ENCODE measurements at regions not wholly inside any gene's neighbourhood (a gene's known extent, or its start where the extent isn't known, plus 50 kb on each side); places are given as distances from the start of the nearest gene placed in this dataset.
"Not testable (repeated sequence)": the region's sequence is repeated elsewhere in the genome, so short reads cannot be mapped to it uniquely, and the experiment has no call there.

DNA sequence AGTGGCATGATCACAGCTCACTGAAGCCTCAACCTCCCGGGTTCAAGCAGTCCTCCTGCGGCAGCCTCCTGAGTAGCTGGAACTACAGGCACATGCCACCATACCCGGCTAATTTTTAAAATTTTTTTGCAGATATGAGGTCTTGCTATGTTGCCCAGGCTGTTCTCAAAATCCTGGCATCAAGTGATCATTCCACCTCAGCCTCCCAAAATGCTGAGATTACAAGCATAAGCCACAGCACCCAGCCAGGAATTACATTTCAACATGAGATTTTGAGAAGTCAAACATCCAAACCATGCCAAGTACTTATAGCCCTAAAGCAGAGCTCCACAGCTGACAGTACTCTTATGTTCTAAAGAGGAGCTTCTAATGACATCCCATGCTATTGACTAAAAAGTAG lies 200.1 kb downstream of the FCRL5 start:
- Mint-ChIP-seq H3K27ac (ENCODE audit: unreplicated experiment) (no peak overlapping the region), H3K4me3 (ENCODE audit: unreplicated experiment) (no peak overlapping the region), H3K36me3 (ENCODE audit: unreplicated experiment) (no peaks in the 10 kb centered on the region), H3K27me3 (ENCODE audit: unreplicated experiment) (peaks cover 25% of the 10 kb centered on the region), H3K4me1 (ENCODE audit: unreplicated experiment) (no peaks in the 10 kb centered on the region), H3K9me3 (ENCODE audit: unreplicated experiment) (no peaks in the 10 kb centered on the region)
- no peak for DNase-seq (ENCODE audit: extremely low spot score, unreplicated experiment)
- TF ChIP-seq CTCF (IDR thresholded peaks at IDR 0.05): no peak

DNA sequence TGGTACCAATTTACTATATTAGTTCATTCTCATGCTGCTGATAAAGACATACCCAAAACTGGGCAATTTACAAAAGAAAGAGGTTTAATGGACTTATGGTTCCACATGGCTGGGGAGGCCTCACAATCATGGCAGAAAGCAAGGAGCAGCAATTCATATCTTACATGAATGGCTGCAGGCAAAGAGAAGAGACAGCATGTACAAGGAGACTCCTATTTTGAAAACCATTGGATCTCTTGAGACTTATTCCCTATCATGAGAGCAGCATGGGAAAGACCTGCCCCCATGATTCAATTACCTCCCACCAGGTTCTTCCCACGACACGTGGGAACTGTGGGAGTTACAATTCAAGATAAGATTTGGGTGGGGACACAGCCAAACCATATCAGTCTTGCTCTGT lies 200.5 kb downstream of the FCRL5 start:
- not testable (repeated sequence) for H3K36me3 Mint-ChIP-seq (ENCODE audit: unreplicated experiment); H3K9me3 Mint-ChIP-seq (ENCODE audit: unreplicated experiment); H3K4me1 Mint-ChIP-seq (ENCODE audit: unreplicated experiment); DNase-seq (ENCODE audit: extremely low spot score, unreplicated experiment); H3K27ac Mint-ChIP-seq (ENCODE audit: unreplicated experiment); H3K4me3 Mint-ChIP-seq (ENCODE audit: unreplicated experiment)
- peaks cover 22% of the 10 kb centered on the region for H3K27me3 Mint-ChIP-seq (ENCODE audit: unreplicated experiment)

- Mint-ChIP-seq H3K4me3 (ENCODE audit: unreplicated experiment) (no peak overlapping the region), H3K9me3 (ENCODE audit: unreplicated experiment) (peaks cover 4% of the 10 kb centered on the region), H3K4me1 (ENCODE audit: unreplicated experiment) (no peaks in the 10 kb centered on the region), H3K36me3 (ENCODE audit: unreplicated experiment) (no peaks in the 10 kb centered on the region), H3K27ac (ENCODE audit: unreplicated experiment) (no peak overlapping the region), H3K27me3 (ENCODE audit: unreplicated experiment) (peaks cover 13% of the 10 kb centered on the region)
- DNase-seq (ENCODE audit: extremely low spot score, unreplicated experiment): no peak
- TF ChIP-seq CTCF (IDR thresholded peaks at IDR 0.05): no peak
These were observed 203.5 kb downstream of the FCRL5 start for GRCh38 chr1:157348538-157349480.

- Mint-ChIP-seq H3K4me1 (ENCODE audit: unreplicated experiment) (no peaks in the 10 kb centered on the region), H3K27ac (ENCODE audit: unreplicated experiment) (no peak overlapping the region), H3K36me3 (ENCODE audit: unreplicated experiment) (no peaks in the 10 kb centered on the region), H3K9me3 (ENCODE audit: unreplicated experiment) (peaks cover 4% of the 10 kb centered on the region), H3K4me3 (ENCODE audit: unreplicated experiment) (no peak overlapping the region), H3K27me3 (ENCODE audit: unreplicated experiment) (peaks cover 9% of the 10 kb centered on the region)
- DNase-seq (ENCODE audit: extremely low spot score, unreplicated experiment): no peak
- TF ChIP-seq CTCF (IDR thresholded peaks at IDR 0.05): no peak
These were observed 204.8 kb downstream of the FCRL5 start for GRCh38 chr1:157347506-157347905.

- DNase-seq (ENCODE audit: extremely low spot score, unreplicated experiment); H3K27ac Mint-ChIP-seq (ENCODE audit: unreplicated experiment); H3K4me3 Mint-ChIP-seq (ENCODE audit: unreplicated experiment): not testable (repeated sequence)
These were observed 199.6 kb upstream of the ETV3 start for GRCh38 chr1:157337785-157338184.

GRCh38 chr1:157335056-157335455 lies 196.9 kb upstream of the ETV3 start:
- Mint-ChIP-seq H3K4me1 (ENCODE audit: unreplicated experiment) (no peaks in the 10 kb centered on the region), H3K27me3 (ENCODE audit: unreplicated experiment) (peaks cover 7% of the 10 kb centered on the region), H3K27ac (ENCODE audit: unreplicated experiment) (no peak overlapping the region), H3K36me3 (ENCODE audit: unreplicated experiment) (no peaks in the 10 kb centered on the region), H3K4me3 (ENCODE audit: unreplicated experiment) (no peak overlapping the region), H3K9me3 (ENCODE audit: unreplicated experiment) (no peaks in the 10 kb centered on the region)
- DNase-seq (ENCODE audit: extremely low spot score, unreplicated experiment): no peak
- no peak for TF ChIP-seq CTCF (IDR thresholded peaks at IDR 0.05)

More at GRCh38 chr1:157337785-157338184, 199.6 kb upstream of the ETV3 start:
- H3K36me3 Mint-ChIP-seq (ENCODE audit: unreplicated experiment); H3K9me3 Mint-ChIP-seq (ENCODE audit: unreplicated experiment); H3K27me3 Mint-ChIP-seq (ENCODE audit: unreplicated experiment); H3K4me1 Mint-ChIP-seq (ENCODE audit: unreplicated experiment): not testable (repeated sequence)

All from osteocyte (in vitro differentiated cells).